Caco-2 (cell line): ENCODE measurements at regions not wholly inside any gene's neighbourhood (a gene's known extent, or its start where the extent isn't known, plus 50 kb on each side); places are given as distances from the start of the nearest gene placed in this dataset.
"Not testable (repeated sequence)": the region's sequence is repeated elsewhere in the genome, so short reads cannot be mapped to it uniquely, and the experiment has no call there.

Experiments used
- BruUV-seq: library from RNA; stranded (reverse); fragments of 400-500 nt; replicated peaks from 2 replicates; lab custom pipeline; 2021; lab: Mats Ljungman, UMichigan
- CTCF ChIA-PET: fragments of 300-600 bp; sonication (Branson Sonifier 250); formaldehyde crosslinking; loops from one replicate; lab custom pipeline; 2022; ENCODE audit warnings: antibody characterized with exemption; lab: Charles Lee
- POLR2A ChIA-PET: fragments of 300-600 bp; sonication (Branson Sonifier 250); formaldehyde crosslinking; loops from one replicate; lab custom pipeline; 2022; ENCODE audit warnings: antibody characterized with exemption; lab: Charles Lee
- DNase-seq, 2 experiments: peaks; one replicate each; pipeline versions ENCODE4 v3.0.0 to v3.0.0-alpha.2; 2020 to 2022
- H3K27me3 ChIP-seq: replicated peaks from 2 replicates; pipeline ENCODE4 v1.6.0; 2011; ENCODE audit warnings: low read length; ENCODE audit not compliant: control insufficient read depth, insufficient read depth
- H3K36me3 ChIP-seq: 2 replicates; pipeline ENCODE4 v1.5.1; 2011; ENCODE audit warnings: low read length; ENCODE audit not compliant: control insufficient read depth, insufficient read depth
- H3K4me1 ChIP-seq: fragments of 250-450 bp; sonication (Bioruptor Pico); 2 replicates; pipeline ENCODE4 v1.5.1; 2020; ENCODE audit warnings: mild to moderate bottlenecking
- H3K4me3 ChIP-seq: 2 replicates; pipeline ENCODE4 v1.5.1; 2011; ENCODE audit warnings: low read depth, mild to moderate bottlenecking, control low read depth, low read length
- H3K9me3 ChIP-seq: fragments of 250-450 bp; sonication (Bioruptor Pico); 2 replicates; pipeline ENCODE4 v1.5.1; 2020; ENCODE audit warnings: mild to moderate bottlenecking, moderate library complexity
- H3K27ac Mint-ChIP-seq: one replicate; pipeline ENCODE4 v1.8.0; 2022; ENCODE audit warnings: mixed read lengths; ENCODE audit not compliant: unreplicated experiment
- H3K27me3 Mint-ChIP-seq: one replicate; pipeline ENCODE4 v1.8.0; 2022; ENCODE audit warnings: mixed read lengths; ENCODE audit not compliant: insufficient read depth, unreplicated experiment
- H3K36me3 Mint-ChIP-seq: one replicate; pipeline ENCODE4 v1.8.0; 2022; ENCODE audit warnings: mild to moderate bottlenecking, mixed read lengths; ENCODE audit not compliant: insufficient read depth, unreplicated experiment
- H3K4me1 Mint-ChIP-seq: one replicate; pipeline ENCODE4 v1.8.0; 2022; ENCODE audit warnings: low read depth, mixed read lengths; ENCODE audit not compliant: unreplicated experiment
- H3K4me3 Mint-ChIP-seq: one replicate; pipeline ENCODE4 v1.8.0; 2022; ENCODE audit warnings: mild to moderate bottlenecking, moderate library complexity, mixed read lengths; ENCODE audit not compliant: unreplicated experiment
- H3K9me3 Mint-ChIP-seq: one replicate; pipeline ENCODE4 v1.8.0; 2022; ENCODE audit warnings: mixed read lengths; ENCODE audit not compliant: unreplicated experiment
- CTCF ChIP-seq, 2 experiments: fragments of 200-600 bp in 1 of 2; IDR thresholded peaks; 1 replicate in 1 of 2; 2 replicates in 1 of 2; pipeline versions ENCODE4 v1.5.1 to v1.8.0; 2011 to 2022; ENCODE audit warnings: antibody characterized with exemption in 1 of 2, control low read depth in 1 of 2, inconsistent platforms in 1 of 2, low read depth in 1 of 2, low read length in 1 of 2, mild to moderate bottlenecking in 1 of 2, moderate library complexity in 1 of 2; ENCODE audit not compliant: insufficient read depth in 1 of 2, severe bottlenecking in 1 of 2, unreplicated experiment in 1 of 2
- intact Hi-C: fragments of 100-400 bp; cut with micrococcal nuclease; formaldehyde crosslinking; loops from one replicate; pipeline ENCODE4 v1.10.0; 2022; ENCODE audit not compliant: unreplicated experiment

- no peaks in the 10 kb centered on the region for H3K27me3 Mint-ChIP-seq
- no peak overlapping the region for H3K4me3 ChIP-seq
- no peak for TF ChIP-seq CTCF (IDR thresholded peaks at IDR 0.05; ENCODE audit: insufficient read depth in 1 of 2, low read depth in 1 of 2, low read length in 1 of 2, severe bottlenecking in 1 of 2, unreplicated experiment in 1 of 2)
- no TSS peak for BruUV-seq
- no peaks in the 10 kb centered on the region for H3K36me3 Mint-ChIP-seq
- CTCF ChIA-PET: no interaction called here
- no peaks in the 10 kb centered on the region for H3K27me3 ChIP-seq
- POLR2A ChIA-PET: no interaction called here
- no peak overlapping the region for H3K27ac Mint-ChIP-seq
- H3K9me3 Mint-ChIP-seq: peaks cover 8% of the 10 kb centered on the region
- H3K4me3 Mint-ChIP-seq: no peak overlapping the region
- H3K4me1 ChIP-seq: no peaks in the 10 kb centered on the region
- no peak for DNase-seq
- no peaks in the 10 kb centered on the region for H3K36me3 ChIP-seq
- intact Hi-C loops: no loop called here
- no peaks in the 10 kb centered on the region for H3K4me1 Mint-ChIP-seq
- H3K9me3 ChIP-seq: no peaks in the 10 kb centered on the region
Observed at GRCh38 chr19:28351761-28352160, 861.2 kb downstream of the UQCRFS1 start.

- H3K27ac Mint-ChIP-seq, CTCF ChIA-PET, H3K4me3 ChIP-seq, H3K4me1 ChIP-seq, H3K9me3 ChIP-seq, H3K4me1 Mint-ChIP-seq, BruUV-seq, POLR2A ChIA-PET, H3K4me3 Mint-ChIP-seq, DNase-seq, H3K36me3 Mint-ChIP-seq, intact Hi-C loops, H3K27me3 Mint-ChIP-seq, H3K27me3 ChIP-seq, H3K36me3 ChIP-seq: not testable (repeated sequence)
- peaks cover 11% of the 10 kb centered on the region for H3K9me3 Mint-ChIP-seq
Observed at GRCh38 chr19:28351321-28351720, 861.6 kb downstream of the UQCRFS1 start.

- no TSS peak for BruUV-seq
- no peak for DNase-seq
- peaks cover 11% of the 10 kb centered on the region for H3K9me3 Mint-ChIP-seq
Observed at GRCh38 chr19:28350673-28351072, 862.3 kb downstream of the UQCRFS1 start.

More at GRCh38 chr19:28350673-28351072, 862.3 kb downstream of the UQCRFS1 start:
- H3K36me3 ChIP-seq: no peaks in the 10 kb centered on the region
- no peak overlapping the region for H3K4me3 Mint-ChIP-seq
- H3K36me3 Mint-ChIP-seq: no peaks in the 10 kb centered on the region
- H3K4me3 ChIP-seq: no peak overlapping the region
- no peaks in the 10 kb centered on the region for H3K27me3 ChIP-seq
- no peaks in the 10 kb centered on the region for H3K9me3 ChIP-seq
- no peaks in the 10 kb centered on the region for H3K4me1 Mint-ChIP-seq
- no peaks in the 10 kb centered on the region for H3K4me1 ChIP-seq
- intact Hi-C loops: no loop called here
- H3K27ac Mint-ChIP-seq: no peak overlapping the region
- TF ChIP-seq CTCF (IDR thresholded peaks at IDR 0.05; ENCODE audit: insufficient read depth in 1 of 2, low read depth in 1 of 2, low read length in 1 of 2, severe bottlenecking in 1 of 2, unreplicated experiment in 1 of 2): no peak
- no peaks in the 10 kb centered on the region for H3K27me3 Mint-ChIP-seq
- ChIA-PET POLR2A (no interaction called here), CTCF (no interaction called here)
